ENCODE measurements at regions not wholly inside any gene's neighbourhood (a gene's known extent, or its start where the extent isn't known, plus 50 kb on each side); places are given as distances from the start of the nearest gene placed in this dataset.

DNA sequence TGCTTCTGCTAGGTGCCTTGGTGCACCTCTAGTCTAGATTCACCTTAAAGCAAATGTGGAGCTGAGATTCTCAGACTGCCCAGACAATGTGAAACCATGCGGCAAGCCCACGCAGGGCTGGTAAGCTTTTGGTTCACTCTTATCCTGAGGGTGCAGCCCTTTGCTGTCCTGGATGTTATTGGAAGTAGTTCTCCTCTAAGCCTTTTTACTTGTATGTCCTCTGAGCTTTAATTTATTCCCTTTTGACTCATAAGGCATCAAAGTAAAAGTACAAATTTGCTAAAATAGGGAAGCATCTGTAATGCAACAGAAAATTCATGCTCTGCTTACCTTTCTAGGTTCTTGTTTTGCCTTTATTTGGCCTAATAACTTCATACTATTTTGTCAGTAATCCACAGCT lies 186.8 kb downstream of the MACC1 start:
- ATAC-seq (no peak), DNase-seq (ENCODE audit: low spot score) (no peak), FAIRE-seq (no peak)
- WGBS (ENCODE audit: low lambda C conversion rate) = 25% methylated on average over 2 of the region's 2 CpGs
- Histone ChIP-seq H3K4me1 (ENCODE audit: insufficient read depth, low read length) (no peaks in the 10 kb centered on the region), H3K36me3 (replicated peaks in 1 of 2; ENCODE audit: control insufficient read depth in 1 of 2, insufficient read depth in 2 of 2, low read length in 2 of 2) (no peaks in the 10 kb centered on the region), H3K27ac (ENCODE audit: extremely low read length, insufficient read depth, low read length) (no peak overlapping the region), H3K4me2 (ENCODE audit: low read depth, low read length) (no peak overlapping the region), H3K9me3 (ENCODE audit: low read length) (peaks cover 11% of the 10 kb centered on the region; the same call in 1 of the 2 replicates), H3K79me2 (ENCODE audit: insufficient read depth, low read length) (no peaks in the 10 kb centered on the region), H3K27me3 (ENCODE audit: control insufficient read depth in 1 of 2, insufficient read depth in 2 of 2, low read length in 2 of 2) (no peaks in the 10 kb centered on the region), H2AFZ (ENCODE audit: low read length) (no peak overlapping the region), H3K4me3 (replicated peaks in 1 of 3; ENCODE audit: insufficient read depth in 1 of 3, low read depth in 2 of 3, low read length in 3 of 3) (no peak overlapping the region), H4K20me1 (ENCODE audit: insufficient read depth, low read length) (no peaks in the 10 kb centered on the region), H3K9ac (ENCODE audit: insufficient read depth, low read depth, low read length) (no peak overlapping the region)
- TF ChIP-seq PAF1 (CRISPR knock-in tag; IDR thresholded peaks at IDR 0.05) = no peak
- CTCF ChIA-PET (ENCODE audit: low intra/inter-chr PET ratio, low total read pairs) = no interaction called here
- intact Hi-C loops (cut with micrococcal nuclease; ENCODE audit: unreplicated experiment) = no loop called here
- POLR2A ChIA-PET = no interaction called here
- in situ Hi-C loops (cut with HindIII; ENCODE audit: extremely low pct_ligation_motif_present, low pct_unique_long_range_greater_than_20kb) = no loop called here
- no TSS peak for BruUV-seq (replicated peaks)

DNA sequence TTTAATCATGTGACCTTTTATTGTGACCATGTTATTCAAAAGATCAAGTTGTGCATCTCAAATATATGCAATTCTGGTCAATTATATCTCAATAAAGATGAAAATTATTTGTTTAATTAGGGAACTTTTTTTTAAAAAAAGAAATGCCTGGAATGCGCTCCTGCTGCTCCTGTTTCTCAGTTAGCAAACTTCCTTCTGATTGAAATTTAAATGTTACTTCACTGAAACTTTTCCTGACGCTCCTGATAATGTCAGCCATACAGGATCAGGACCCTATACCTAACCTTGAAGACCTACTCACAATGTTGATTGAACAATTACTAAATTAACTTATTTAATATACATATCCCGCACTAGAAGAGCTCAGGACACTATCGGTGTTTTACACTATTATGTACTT lies 190.4 kb downstream of the MACC1 start:
- no peak overlapping the region for H2AFZ ChIP-seq (ENCODE audit: low read length)
- no peak for ATAC-seq
- WGBS (ENCODE audit: low lambda C conversion rate) = 13% methylated on average over 4 of the region's 4 CpGs
- no peaks in the 10 kb centered on the region for H4K20me1 ChIP-seq (ENCODE audit: insufficient read depth, low read length)
- no peaks in the 10 kb centered on the region for H3K4me1 ChIP-seq (ENCODE audit: insufficient read depth, low read length)
- BruUV-seq (replicated peaks) = no TSS peak
- no peaks in the 10 kb centered on the region for H3K36me3 ChIP-seq (replicated peaks in 1 of 2; ENCODE audit: control insufficient read depth in 1 of 2, insufficient read depth in 2 of 2, low read length in 2 of 2)
- no peak overlapping the region for H3K9ac ChIP-seq (ENCODE audit: insufficient read depth, low read depth, low read length)
- in situ Hi-C loops (cut with HindIII; ENCODE audit: extremely low pct_ligation_motif_present, low pct_unique_long_range_greater_than_20kb) (no loop called here), intact Hi-C loops (cut with micrococcal nuclease; ENCODE audit: unreplicated experiment) (no loop called here)
- H3K27me3 ChIP-seq (ENCODE audit: control insufficient read depth in 1 of 2, insufficient read depth in 2 of 2, low read length in 2 of 2) = no peaks in the 10 kb centered on the region
- CTCF ChIA-PET (ENCODE audit: low intra/inter-chr PET ratio, low total read pairs) = no interaction called here
- FAIRE-seq = no peak
- H3K27ac ChIP-seq (ENCODE audit: extremely low read length, insufficient read depth, low read length) = no peak overlapping the region
- H3K4me3 ChIP-seq (replicated peaks in 1 of 3; ENCODE audit: insufficient read depth in 1 of 3, low read depth in 2 of 3, low read length in 3 of 3) = no peak overlapping the region
- no peak overlapping the region for H3K4me2 ChIP-seq (ENCODE audit: low read depth, low read length)
- peaks cover 15% of the 10 kb centered on the region for H3K9me3 ChIP-seq (ENCODE audit: low read length)
- POLR2A ChIA-PET = no interaction called here
- DNase-seq (ENCODE audit: low spot score) = no peak
- no peaks in the 10 kb centered on the region for H3K79me2 ChIP-seq (ENCODE audit: insufficient read depth, low read length)
- TF ChIP-seq PHF20 (CRISPR knock-in tag; IDR thresholded peaks at IDR 0.05) = no peak
- TF ChIP-seq, protein P1, sequence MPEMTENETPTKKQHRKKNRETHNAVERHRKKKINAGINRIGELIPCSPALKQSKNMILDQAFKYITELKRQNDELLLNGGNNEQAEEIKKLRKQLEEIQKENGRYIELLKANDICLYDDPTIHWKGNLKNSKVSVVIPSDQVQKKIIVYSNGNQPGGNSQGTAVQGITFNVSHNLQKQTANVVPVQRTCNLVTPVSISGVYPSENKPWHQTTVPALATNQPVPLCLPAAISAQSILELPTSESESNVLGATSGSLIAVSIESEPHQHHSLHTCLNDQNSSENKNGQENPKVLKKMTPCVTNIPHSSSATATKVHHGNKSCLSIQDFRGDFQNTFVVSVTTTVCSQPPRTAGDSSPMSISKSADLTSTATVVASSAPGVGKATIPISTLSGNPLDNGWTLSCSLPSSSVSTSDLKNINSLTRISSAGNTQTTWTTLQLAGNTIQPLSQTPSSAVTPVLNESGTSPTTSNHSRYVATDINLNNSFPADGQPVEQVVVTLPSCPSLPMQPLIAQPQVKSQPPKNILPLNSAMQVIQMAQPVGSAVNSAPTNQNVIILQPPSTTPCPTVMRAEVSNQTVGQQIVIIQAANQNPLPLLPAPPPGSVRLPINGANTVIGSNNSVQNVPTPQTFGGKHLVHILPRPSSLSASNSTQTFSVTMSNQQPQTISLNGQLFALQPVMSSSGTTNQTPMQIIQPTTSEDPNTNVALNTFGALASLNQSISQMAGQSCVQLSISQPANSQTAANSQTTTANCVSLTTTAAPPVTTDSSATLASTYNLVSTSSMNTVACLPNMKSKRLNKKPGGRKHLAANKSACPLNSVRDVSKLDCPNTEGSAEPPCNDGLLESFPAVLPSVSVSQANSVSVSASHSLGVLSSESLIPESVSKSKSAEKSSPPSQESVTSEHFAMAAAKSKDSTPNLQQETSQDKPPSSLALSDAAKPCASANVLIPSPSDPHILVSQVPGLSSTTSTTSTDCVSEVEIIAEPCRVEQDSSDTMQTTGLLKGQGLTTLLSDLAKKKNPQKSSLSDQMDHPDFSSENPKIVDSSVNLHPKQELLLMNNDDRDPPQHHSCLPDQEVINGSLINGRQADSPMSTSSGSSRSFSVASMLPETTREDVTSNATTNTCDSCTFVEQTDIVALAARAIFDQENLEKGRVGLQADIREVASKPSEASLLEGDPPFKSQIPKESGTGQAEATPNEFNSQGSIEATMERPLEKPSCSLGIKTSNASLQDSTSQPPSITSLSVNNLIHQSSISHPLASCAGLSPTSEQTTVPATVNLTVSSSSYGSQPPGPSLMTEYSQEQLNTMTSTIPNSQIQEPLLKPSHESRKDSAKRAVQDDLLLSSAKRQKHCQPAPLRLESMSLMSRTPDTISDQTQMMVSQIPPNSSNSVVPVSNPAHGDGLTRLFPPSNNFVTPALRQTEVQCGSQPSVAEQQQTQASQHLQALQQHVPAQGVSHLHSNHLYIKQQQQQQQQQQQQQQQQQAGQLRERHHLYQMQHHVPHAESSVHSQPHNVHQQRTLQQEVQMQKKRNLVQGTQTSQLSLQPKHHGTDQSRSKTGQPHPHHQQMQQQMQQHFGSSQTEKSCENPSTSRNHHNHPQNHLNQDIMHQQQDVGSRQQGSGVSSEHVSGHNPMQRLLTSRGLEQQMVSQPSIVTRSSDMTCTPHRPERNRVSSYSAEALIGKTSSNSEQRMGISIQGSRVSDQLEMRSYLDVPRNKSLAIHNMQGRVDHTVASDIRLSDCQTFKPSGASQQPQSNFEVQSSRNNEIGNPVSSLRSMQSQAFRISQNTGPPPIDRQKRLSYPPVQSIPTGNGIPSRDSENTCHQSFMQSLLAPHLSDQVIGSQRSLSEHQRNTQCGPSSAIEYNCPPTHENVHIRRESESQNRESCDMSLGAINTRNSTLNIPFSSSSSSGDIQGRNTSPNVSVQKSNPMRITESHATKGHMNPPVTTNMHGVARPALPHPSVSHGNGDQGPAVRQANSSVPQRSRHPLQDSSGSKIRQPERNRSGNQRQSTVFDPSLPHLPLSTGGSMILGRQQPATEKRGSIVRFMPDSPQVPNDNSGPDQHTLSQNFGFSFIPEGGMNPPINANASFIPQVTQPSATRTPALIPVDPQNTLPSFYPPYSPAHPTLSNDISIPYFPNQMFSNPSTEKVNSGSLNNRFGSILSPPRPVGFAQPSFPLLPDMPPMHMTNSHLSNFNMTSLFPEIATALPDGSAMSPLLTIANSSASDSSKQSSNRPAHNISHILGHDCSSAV (CRISPR knock-in tag; IDR thresholded peaks at IDR 0.05; ENCODE audit: borderline replicate concordance) = no peak
- TF ChIP-seq, protein P2, sequence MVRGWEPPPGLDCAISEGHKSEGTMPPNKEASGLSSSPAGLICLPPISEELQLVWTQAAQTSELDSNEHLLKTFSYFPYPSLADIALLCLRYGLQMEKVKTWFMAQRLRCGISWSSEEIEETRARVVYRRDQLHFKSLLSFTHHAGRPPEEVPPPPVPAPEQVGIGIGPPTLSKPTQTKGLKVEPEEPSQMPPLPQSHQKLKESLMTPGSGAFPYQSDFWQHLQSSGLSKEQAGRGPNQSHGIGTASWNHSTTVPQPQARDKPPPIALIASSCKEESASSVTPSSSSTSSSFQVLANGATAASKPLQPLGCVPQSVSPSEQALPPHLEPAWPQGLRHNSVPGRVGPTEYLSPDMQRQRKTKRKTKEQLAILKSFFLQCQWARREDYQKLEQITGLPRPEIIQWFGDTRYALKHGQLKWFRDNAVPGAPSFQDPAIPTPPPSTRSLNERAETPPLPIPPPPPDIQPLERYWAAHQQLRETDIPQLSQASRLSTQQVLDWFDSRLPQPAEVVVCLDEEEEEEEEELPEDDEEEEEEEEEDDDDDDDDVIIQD (CRISPR knock-in tag; IDR thresholded peaks at IDR 0.05; ENCODE audit: low read depth) = no peak
- no peak for TF ChIP-seq SRF (IDR thresholded peaks at IDR 0.05; ENCODE audit: low read depth, low read length)
- TF ChIP-seq, protein P3, sequence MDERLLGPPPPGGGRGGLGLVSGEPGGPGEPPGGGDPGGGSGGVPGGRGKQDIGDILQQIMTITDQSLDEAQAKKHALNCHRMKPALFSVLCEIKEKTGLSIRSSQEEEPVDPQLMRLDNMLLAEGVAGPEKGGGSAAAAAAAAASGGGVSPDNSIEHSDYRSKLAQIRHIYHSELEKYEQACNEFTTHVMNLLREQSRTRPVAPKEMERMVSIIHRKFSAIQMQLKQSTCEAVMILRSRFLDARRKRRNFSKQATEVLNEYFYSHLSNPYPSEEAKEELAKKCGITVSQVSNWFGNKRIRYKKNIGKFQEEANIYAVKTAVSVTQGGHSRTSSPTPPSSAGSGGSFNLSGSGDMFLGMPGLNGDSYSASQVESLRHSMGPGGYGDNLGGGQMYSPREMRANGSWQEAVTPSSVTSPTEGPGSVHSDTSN (CRISPR knock-in tag; IDR thresholded peaks at IDR 0.05) = no peak
- no peak for TF ChIP-seq EED (CRISPR knock-in tag; IDR thresholded peaks at IDR 0.05)

Measured in HepG2 (cell line).